Tibial artery (tissue), 4 donors: ENCODE measurements at regions not wholly inside any gene's neighbourhood (a gene's known extent, or its start where the extent isn't known, plus 50 kb on each side); places are given as distances from the start of the nearest gene placed in this dataset.

ENCODE experiments used
- DNase-seq, 2 donors: peaks; one replicate each; pipeline ENCODE4 v3.0.0-alpha.2; 2019
- H3K27ac ChIP-seq, 2 donors: fragments of 200-600 bp; sonication (generic) in 1 of 2; 1 replicate in 1 of 2; 2 replicates in 1 of 2; pipeline ENCODE4 v1.5.1; 2018 to 2019; ENCODE audit warnings: mild to moderate bottlenecking in 1 of 2
- H3K27me3 ChIP-seq, 2 donors: fragments of 200-600 bp; sonication (generic) in 1 of 2; one replicate each; pipeline versions ENCODE4 v1.5.1 to v1.6.0; 2016 to 2019
- H3K36me3 ChIP-seq, 3 donors: fragments of 200-600 bp; sonication (generic) in 2 of 3; one replicate each; pipeline ENCODE4 v1.5.1; 2016 to 2019; ENCODE audit warnings: mild to moderate bottlenecking in 2 of 3
- H3K4me1 ChIP-seq, 4 donors: fragments of 200-600 bp; sonication (generic) in 2 of 4; 1 replicate in 3 of 4; 2 replicates in 1 of 4; pipeline ENCODE4 v1.5.1; 2016 to 2019
- H3K4me3 ChIP-seq, 2 donors: fragments of 200-600 bp; sonication (generic) in 1 of 2; 1 replicate in 1 of 2; 2 replicates in 1 of 2; pipeline ENCODE4 v1.5.1; 2018 to 2019; ENCODE audit warnings: mild to moderate bottlenecking in 2 of 2
- H3K9me3 ChIP-seq, 3 donors: fragments of 200-600 bp; sonication (generic) in 1 of 3; one replicate each; pipeline ENCODE4 v1.5.1; 2016 to 2019
- intact Hi-C: fragments of 100-400 bp; cut with DNase I; formaldehyde crosslinking; loops from one replicate; pipeline ENCODE4 v1.15.0; 2023; ENCODE audit warnings: low total_unique reads
- TF ChIP-seq, protein P1 (sequence below), 2 experiments: fragments of 200-600 bp in 1 of 2; fragments of 450-650 bp in 1 of 2; IDR thresholded peaks; one replicate each; pipeline ENCODE4 v1.5.1; 2017 to 2019; ENCODE audit warnings: antibody characterized with exemption in 2 of 2, mild to moderate bottlenecking in 1 of 2, moderate library complexity in 1 of 2

DNA sequence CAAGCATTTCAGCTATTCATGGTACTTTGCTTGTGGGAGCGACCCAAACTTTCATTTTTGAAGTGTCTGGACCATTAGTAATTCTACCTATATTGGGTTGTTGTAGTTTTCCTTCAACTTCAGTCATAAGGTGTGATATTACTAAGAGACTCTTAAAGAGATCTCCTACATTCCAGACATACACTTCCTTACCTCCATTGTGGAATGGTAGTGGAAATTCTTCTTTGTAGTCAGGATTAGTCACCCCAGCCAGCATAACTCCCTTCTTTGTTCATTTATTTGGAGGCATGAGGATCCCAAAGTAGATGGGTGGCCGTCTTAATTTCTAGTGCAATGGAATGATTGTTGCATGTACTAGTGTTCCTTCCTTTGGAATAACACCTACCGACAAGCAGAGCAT, 991.4 kb downstream of the ARAP2 start:
- no peaks in the 10 kb centered on the region for H3K36me3 ChIP-seq
- intact Hi-C loops: no loop called here
- no peak overlapping the region for H3K4me3 ChIP-seq
- TF ChIP-seq, protein P1, sequence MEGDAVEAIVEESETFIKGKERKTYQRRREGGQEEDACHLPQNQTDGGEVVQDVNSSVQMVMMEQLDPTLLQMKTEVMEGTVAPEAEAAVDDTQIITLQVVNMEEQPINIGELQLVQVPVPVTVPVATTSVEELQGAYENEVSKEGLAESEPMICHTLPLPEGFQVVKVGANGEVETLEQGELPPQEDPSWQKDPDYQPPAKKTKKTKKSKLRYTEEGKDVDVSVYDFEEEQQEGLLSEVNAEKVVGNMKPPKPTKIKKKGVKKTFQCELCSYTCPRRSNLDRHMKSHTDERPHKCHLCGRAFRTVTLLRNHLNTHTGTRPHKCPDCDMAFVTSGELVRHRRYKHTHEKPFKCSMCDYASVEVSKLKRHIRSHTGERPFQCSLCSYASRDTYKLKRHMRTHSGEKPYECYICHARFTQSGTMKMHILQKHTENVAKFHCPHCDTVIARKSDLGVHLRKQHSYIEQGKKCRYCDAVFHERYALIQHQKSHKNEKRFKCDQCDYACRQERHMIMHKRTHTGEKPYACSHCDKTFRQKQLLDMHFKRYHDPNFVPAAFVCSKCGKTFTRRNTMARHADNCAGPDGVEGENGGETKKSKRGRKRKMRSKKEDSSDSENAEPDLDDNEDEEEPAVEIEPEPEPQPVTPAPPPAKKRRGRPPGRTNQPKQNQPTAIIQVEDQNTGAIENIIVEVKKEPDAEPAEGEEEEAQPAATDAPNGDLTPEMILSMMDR (IDR thresholded peaks at IDR 0.05): no peak
- no peaks in the 10 kb centered on the region for H3K4me1 ChIP-seq
- no peak overlapping the region for H3K27ac ChIP-seq
- H3K27me3 ChIP-seq: no peaks in the 10 kb centered on the region
- no peak for DNase-seq
- H3K9me3 ChIP-seq: no peaks in the 10 kb centered on the region

DNA sequence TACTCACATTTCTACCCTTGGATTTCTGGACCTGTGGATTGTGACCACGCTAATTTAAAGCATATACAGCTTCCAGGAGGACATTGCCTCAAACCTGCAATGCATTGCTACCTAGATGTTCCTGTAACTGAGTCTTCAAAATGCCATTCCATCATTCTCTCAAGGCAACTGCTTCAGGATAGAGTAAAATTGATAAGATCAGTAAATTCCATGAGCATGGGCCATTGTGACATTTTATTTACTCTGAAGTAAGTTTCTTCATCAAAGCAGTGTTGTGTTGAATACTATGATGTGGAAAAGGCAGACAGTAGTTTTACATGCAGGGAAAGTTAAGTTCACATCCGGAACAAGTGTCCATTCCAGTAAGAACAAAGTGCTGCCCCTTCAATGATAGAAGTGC, 991.0 kb downstream of the ARAP2 start:
- intact Hi-C loops: no loop called here
- no peaks in the 10 kb centered on the region for H3K9me3 ChIP-seq
- H3K27me3 ChIP-seq: no peaks in the 10 kb centered on the region
- no peak overlapping the region for H3K27ac ChIP-seq
- no peaks in the 10 kb centered on the region for H3K36me3 ChIP-seq
- H3K4me3 ChIP-seq: no peak overlapping the region
- no peak for DNase-seq
- TF ChIP-seq, protein P1 (IDR thresholded peaks at IDR 0.05): no peak
- H3K4me1 ChIP-seq: no peaks in the 10 kb centered on the region

DNA sequence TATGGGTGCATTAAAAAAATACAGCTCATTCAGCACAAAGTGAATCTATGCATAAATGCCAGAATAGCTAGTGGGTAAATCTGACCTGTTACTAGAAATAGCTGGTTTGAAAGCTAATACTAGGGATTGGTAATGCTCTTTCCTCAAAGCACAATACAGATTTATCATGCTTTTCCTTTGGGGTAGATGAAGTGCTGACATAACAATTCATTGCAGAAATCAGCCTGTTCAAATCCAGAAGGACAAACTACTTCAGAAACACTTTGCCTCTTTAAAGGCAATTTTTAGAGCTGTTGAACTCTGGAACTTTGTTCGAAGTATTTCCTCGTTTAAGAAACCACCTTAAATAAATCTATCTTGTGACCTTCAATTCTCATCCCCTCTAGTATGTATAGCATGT, 957.9 kb downstream of the ARAP2 start:
- Histone ChIP-seq H3K9me3 (no peaks in the 10 kb centered on the region), H3K27ac (no peak overlapping the region), H3K36me3 (no peaks in the 10 kb centered on the region), H3K4me1 (no peaks in the 10 kb centered on the region), H3K27me3 (no peaks in the 10 kb centered on the region), H3K4me3 (no peak overlapping the region)
- DNase-seq: no peak
- TF ChIP-seq, protein P1 (IDR thresholded peaks at IDR 0.05): no peak
- intact Hi-C loops: no loop called here

GRCh38 chr4:35300996-35301774, 943.1 kb downstream of the ARAP2 start:
- intact Hi-C loops: no loop called here
- Histone ChIP-seq H3K27me3 (no peaks in the 10 kb centered on the region), H3K9me3 (no peaks in the 10 kb centered on the region)

DNA sequence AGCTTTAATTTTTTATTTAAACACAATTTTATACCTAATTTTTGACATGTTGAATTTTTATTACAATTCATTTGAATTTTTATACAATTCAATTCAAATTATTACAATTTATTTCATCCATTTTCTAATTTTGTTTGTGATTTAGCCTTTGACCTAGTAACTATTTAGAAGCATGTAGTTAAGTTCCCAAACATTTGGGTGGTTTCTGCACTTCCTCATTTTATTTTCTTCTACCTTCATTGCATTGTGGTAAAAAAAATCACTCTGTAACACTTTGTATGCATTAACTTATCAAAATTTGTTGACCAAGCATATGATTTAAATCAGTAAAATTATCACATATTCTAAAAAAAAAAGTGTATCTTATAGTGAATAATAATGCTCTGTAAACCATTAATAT, 928.9 kb downstream of the ARAP2 start:
- Histone ChIP-seq H3K36me3 (no peaks in the 10 kb centered on the region), H3K27ac (no peak overlapping the region), H3K9me3 (no peaks in the 10 kb centered on the region), H3K4me3 (no peak overlapping the region), H3K4me1 (no peaks in the 10 kb centered on the region), H3K27me3 (no peaks in the 10 kb centered on the region)
- intact Hi-C loops: no loop called here
- TF ChIP-seq, protein P1 (IDR thresholded peaks at IDR 0.05): no peak
- no peak for DNase-seq

More at GRCh38 chr4:35300996-35301774, 943.1 kb downstream of the ARAP2 start:
- H3K4me3 ChIP-seq: no peak overlapping the region
- no peak overlapping the region for H3K27ac ChIP-seq
- H3K4me1 ChIP-seq: no peaks in the 10 kb centered on the region
- no peak for DNase-seq
- TF ChIP-seq, protein P1 (IDR thresholded peaks at IDR 0.05): no peak
- no peaks in the 10 kb centered on the region for H3K36me3 ChIP-seq
